ENCODE measurements at regions not wholly inside any gene's neighbourhood (a gene's known extent, or its start where the extent isn't known, plus 50 kb on each side); places are given as distances from the start of the nearest gene placed in this dataset.

- H3K4me3 ChIP-seq = no peak overlapping the region
- no peak for DNase-seq
- TF ChIP-seq POLR2AphosphoS5 (IDR thresholded peaks at IDR 0.05) = no peak
- no peak for TF ChIP-seq CTCF (IDR thresholded peaks at IDR 0.05)
- no peak for TF ChIP-seq EP300 (IDR thresholded peaks at IDR 0.05)
- TF ChIP-seq POLR2A (IDR thresholded peaks at IDR 0.05) = no peak
- WGBS, 2 donors = 77 to 80% methylated on average over 5 of the region's 5 CpGs
- no peak overlapping the region for H3K27ac ChIP-seq
- H3K9me3 ChIP-seq = no peaks in the 10 kb centered on the region
- intact Hi-C loops (cut with DNase I) = no loop called here
- no peaks in the 10 kb centered on the region for H3K36me3 ChIP-seq
- H3K4me1 ChIP-seq = peaks cover 0 to 4% (median 0%) of the 10 kb centered on the region in 4 donors
- no peaks in the 10 kb centered on the region for H3K27me3 ChIP-seq
Observed at GRCh38 chr1:185565302-185565701, 168.9 kb upstream of the HMCN1 start.

GRCh38 chr1:185564816-185565215 is 169.4 kb upstream of the HMCN1 start:
- no peaks in the 10 kb centered on the region for H3K27me3 ChIP-seq
- no peaks in the 10 kb centered on the region for H3K9me3 ChIP-seq
- intact Hi-C loops (cut with DNase I) = no loop called here
- peaks cover 0 to 4% (median 0%) of the 10 kb centered on the region in 4 donors for H3K4me1 ChIP-seq
- DNase-seq = no peak
- TF ChIP-seq POLR2AphosphoS5 (IDR thresholded peaks at IDR 0.05) (no peak), POLR2A (IDR thresholded peaks at IDR 0.05) (no peak), EP300 (IDR thresholded peaks at IDR 0.05) (no peak), CTCF (IDR thresholded peaks at IDR 0.05) (no peak)
- no peaks in the 10 kb centered on the region for H3K36me3 ChIP-seq
- no peak overlapping the region for H3K4me3 ChIP-seq
- 92 to 96% methylated on average over 1 of the region's 1 CpG for WGBS, 2 donors
- H3K27ac ChIP-seq = no peak overlapping the region

- 85 to 90% methylated on average over 6 of the region's 6 CpGs for WGBS, 2 donors
- Histone ChIP-seq H3K4me3 (no peak overlapping the region), H3K27me3 (no peaks in the 10 kb centered on the region), H3K36me3 (no peaks in the 10 kb centered on the region), H3K27ac (no peak overlapping the region), H3K4me1 (peaks cover 0 to 4% (median 0%) of the 10 kb centered on the region in 4 donors), H3K9me3 (no peaks in the 10 kb centered on the region)
- intact Hi-C loops (cut with DNase I) = no loop called here
- TF ChIP-seq POLR2AphosphoS5 (IDR thresholded peaks at IDR 0.05) (no peak), EP300 (IDR thresholded peaks at IDR 0.05) (no peak), CTCF (IDR thresholded peaks at IDR 0.05) (no peak), POLR2A (IDR thresholded peaks at IDR 0.05) (no peak)
- DNase-seq = no peak
Observed at GRCh38 chr1:185562461-185563359, 171.5 kb upstream of the HMCN1 start.

GRCh38 chr1:185561629-185562028 is 172.6 kb upstream of the HMCN1 start:
- no peaks in the 10 kb centered on the region for H3K4me1 ChIP-seq
- intact Hi-C loops (cut with DNase I) = no loop called here
- 55 to 77% methylated on average over 4 of the region's 4 CpGs for WGBS, 2 donors
- H3K4me3 ChIP-seq = no peak overlapping the region
- H3K36me3 ChIP-seq = no peaks in the 10 kb centered on the region
- H3K27ac ChIP-seq = no peak overlapping the region
- no peak for TF ChIP-seq EP300 (IDR thresholded peaks at IDR 0.05)
- no peak for TF ChIP-seq CTCF (IDR thresholded peaks at IDR 0.05)
- no peak for TF ChIP-seq POLR2A (IDR thresholded peaks at IDR 0.05)
- no peak for TF ChIP-seq POLR2AphosphoS5 (IDR thresholded peaks at IDR 0.05)
- no peak for DNase-seq
- no peaks in the 10 kb centered on the region for H3K9me3 ChIP-seq
- H3K27me3 ChIP-seq = no peaks in the 10 kb centered on the region

All from sigmoid colon (tissue), 6 donors.